ENCODE measurements at regions not wholly inside any gene's neighbourhood (a gene's known extent, or its start where the extent isn't known, plus 50 kb on each side); places are given as distances from the start of the nearest gene placed in this dataset.

DNA sequence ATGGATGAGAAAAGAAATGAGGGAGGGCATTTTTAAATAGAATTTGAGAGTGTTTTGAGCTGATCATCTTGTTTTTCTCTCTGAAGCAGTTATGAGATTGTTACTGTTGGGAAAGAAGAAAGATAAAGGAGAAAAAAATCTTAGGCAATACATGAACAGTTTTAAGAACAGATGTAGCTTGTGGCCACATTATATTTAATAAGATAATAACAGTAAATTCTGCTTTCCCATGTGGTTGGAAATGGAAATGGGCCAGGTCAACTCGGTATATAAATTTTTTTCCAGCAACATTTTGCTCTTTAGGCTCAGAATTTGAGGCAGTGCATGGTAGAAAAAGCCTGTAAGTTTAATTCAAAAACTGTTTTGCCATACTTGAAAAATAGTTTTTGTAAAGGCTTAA, 118.7 kb downstream of the POSTN start:
- CTCF ChIA-PET: no interaction called here

GRCh38 chr13:37476874-37477273, 121.7 kb downstream of the POSTN start:
- intact Hi-C loops (cut with micrococcal nuclease): no loop called here
- no peak overlapping the region for H3K4me3 ChIP-seq (replicated peaks in 1 of 2; ENCODE audit: low read depth in 1 of 2, low read length in 2 of 2)
- no peak for DNase-seq (ENCODE audit: low read depth, low spot score)
- ChIA-PET POLR2A (no interaction called here), RAD21 (ENCODE audit: low non-redundant PET in 1 of 2, low total read pairs in 2 of 2, uncharacterized antibody in 2 of 2, unreplicated experiment in 2 of 2) (no interaction called here), CTCF (no interaction called here)
- no peaks in the 10 kb centered on the region for H4K20me1 ChIP-seq (ENCODE audit: insufficient read depth)
- peaks cover 7 to 32% of the 10 kb centered on the region in 2 experiments; a peak in 2 of 4 replicates for H3K9me3 ChIP-seq (ENCODE audit: control insufficient read depth in 1 of 2, insufficient read depth in 1 of 2, low read depth in 1 of 2, low read length in 2 of 2)
- H3K27me3 ChIP-seq (ENCODE audit: insufficient read depth, low read length): no peaks in the 10 kb centered on the region
- no peaks in the 10 kb centered on the region for H3K36me3 ChIP-seq (ENCODE audit: control insufficient read depth in 1 of 2, insufficient read depth in 2 of 2, low read length in 2 of 2)
- ATAC-seq: no peak
- no peaks in the 10 kb centered on the region for H3K4me1 ChIP-seq (ENCODE audit: control insufficient read depth in 1 of 2, insufficient read depth in 2 of 2, low read length in 2 of 2)
- no peak overlapping the region for H3K9ac ChIP-seq (ENCODE audit: low read length)
- no peak overlapping the region for H2AFZ ChIP-seq (ENCODE audit: low read depth, low read length, poor library complexity, severe bottlenecking)
- no peak overlapping the region for H3K27ac ChIP-seq (ENCODE audit: low read depth, low read length)
- no peaks in the 10 kb centered on the region for H3K79me2 ChIP-seq (ENCODE audit: insufficient read depth, low read length)
- no peak overlapping the region for H3K4me2 ChIP-seq (ENCODE audit: low read length)
- no TSS peak for BruUV-seq (replicated peaks)
- no peaks in the 10 kb centered on the region for H3K9me2 ChIP-seq (ENCODE audit: insufficient read depth)
- TF ChIP-seq JUND (IDR thresholded peaks at IDR 0.05) (no peak), POLR2A (IDR thresholded peaks at IDR 0.05; ENCODE audit: borderline replicate concordance, extremely low read depth, insufficient read depth, insufficient read length) (no peak), EGR1 (IDR thresholded peaks at IDR 0.05; ENCODE audit: low read depth) (no peak), FOSL1 (IDR thresholded peaks at IDR 0.05; ENCODE audit: low read depth) (no peak), ZBTB33 (IDR thresholded peaks at IDR 0.05; ENCODE audit: extremely low read depth, insufficient replicate concordance, low read length) (no peak), YY1 (IDR thresholded peaks at IDR 0.05; ENCODE audit: extremely low read depth, insufficient replicate concordance, low read depth, low read length) (no peak), POLR2AphosphoS5 (IDR thresholded peaks at IDR 0.05; ENCODE audit: low read depth, low read length) (no peak), ZNF274 (IDR thresholded peaks at IDR 0.05; ENCODE audit: low read depth, low read length) (no peak), SRF (IDR thresholded peaks at IDR 0.05; ENCODE audit: low read depth) (no peak), ZFX (IDR thresholded peaks at IDR 0.05) (no peak), EZH2phosphoT487 (IDR thresholded peaks at IDR 0.05; ENCODE audit: borderline replicate concordance) (no peak)

More for the DNA sequence above, 118.7 kb downstream of the POSTN start:
- Histone ChIP-seq H3K27ac (ENCODE audit: low read depth, low read length) (no peak overlapping the region), H3K9me3 (ENCODE audit: control insufficient read depth in 1 of 2, insufficient read depth in 1 of 2, low read depth in 1 of 2, low read length in 2 of 2) (peaks cover 4 to 22% of the 10 kb centered on the region in 2 experiments; a peak in 2 of 4 replicates), H2AFZ (ENCODE audit: low read depth, low read length, poor library complexity, severe bottlenecking) (no peak overlapping the region), H3K27me3 (ENCODE audit: insufficient read depth, low read length) (no peaks in the 10 kb centered on the region), H3K79me2 (ENCODE audit: insufficient read depth, low read length) (no peaks in the 10 kb centered on the region), H3K9me2 (ENCODE audit: insufficient read depth) (no peaks in the 10 kb centered on the region), H4K20me1 (ENCODE audit: insufficient read depth) (no peaks in the 10 kb centered on the region), H3K36me3 (ENCODE audit: control insufficient read depth in 1 of 2, insufficient read depth in 2 of 2, low read length in 2 of 2) (no peaks in the 10 kb centered on the region), H3K4me2 (ENCODE audit: low read length) (no peak overlapping the region), H3K9ac (ENCODE audit: low read length) (no peak overlapping the region), H3K4me1 (ENCODE audit: control insufficient read depth in 1 of 2, insufficient read depth in 2 of 2, low read length in 2 of 2) (no peaks in the 10 kb centered on the region), H3K4me3 (replicated peaks in 1 of 2; ENCODE audit: low read depth in 1 of 2, low read length in 2 of 2) (no peak overlapping the region)
- POLR2A ChIA-PET: no interaction called here
- no TSS peak for BruUV-seq (replicated peaks)
- no peak for TF ChIP-seq JUND (IDR thresholded peaks at IDR 0.05)
- TF ChIP-seq EGR1 (IDR thresholded peaks at IDR 0.05; ENCODE audit: low read depth): no peak
- no peak for TF ChIP-seq POLR2A (IDR thresholded peaks at IDR 0.05; ENCODE audit: borderline replicate concordance, extremely low read depth, insufficient read depth, insufficient read length)
- TF ChIP-seq SIN3A (IDR thresholded peaks at IDR 0.05; ENCODE audit: low read depth): no peak
- TF ChIP-seq ZBTB33 (IDR thresholded peaks at IDR 0.05; ENCODE audit: extremely low read depth, insufficient replicate concordance, low read length): no peak
- no peak for TF ChIP-seq ATF3 (IDR thresholded peaks at IDR 0.05)
- intact Hi-C loops (cut with micrococcal nuclease): no loop called here
- no peak for ATAC-seq
- RAD21 ChIA-PET (ENCODE audit: low non-redundant PET in 1 of 2, low total read pairs in 2 of 2, uncharacterized antibody in 2 of 2, unreplicated experiment in 2 of 2): no interaction called here
- DNase-seq (ENCODE audit: low read depth, low spot score): no peak

Measured in HCT116 (cell line).